HS-5 (cell line): ENCODE measurements at regions not wholly inside any gene's neighbourhood (a gene's known extent, or its start where the extent isn't known, plus 50 kb on each side); places are given as distances from the start of the nearest gene placed in this dataset.
"Not testable (repeated sequence)": the region's sequence is repeated elsewhere in the genome, so short reads cannot be mapped to it uniquely, and the experiment has no call there.

Experiments used
- DNase-seq: peaks from one replicate; pipeline ENCODE4 v3.0.0-alpha.2; 2012; ENCODE audit warnings: low read depth

DNA sequence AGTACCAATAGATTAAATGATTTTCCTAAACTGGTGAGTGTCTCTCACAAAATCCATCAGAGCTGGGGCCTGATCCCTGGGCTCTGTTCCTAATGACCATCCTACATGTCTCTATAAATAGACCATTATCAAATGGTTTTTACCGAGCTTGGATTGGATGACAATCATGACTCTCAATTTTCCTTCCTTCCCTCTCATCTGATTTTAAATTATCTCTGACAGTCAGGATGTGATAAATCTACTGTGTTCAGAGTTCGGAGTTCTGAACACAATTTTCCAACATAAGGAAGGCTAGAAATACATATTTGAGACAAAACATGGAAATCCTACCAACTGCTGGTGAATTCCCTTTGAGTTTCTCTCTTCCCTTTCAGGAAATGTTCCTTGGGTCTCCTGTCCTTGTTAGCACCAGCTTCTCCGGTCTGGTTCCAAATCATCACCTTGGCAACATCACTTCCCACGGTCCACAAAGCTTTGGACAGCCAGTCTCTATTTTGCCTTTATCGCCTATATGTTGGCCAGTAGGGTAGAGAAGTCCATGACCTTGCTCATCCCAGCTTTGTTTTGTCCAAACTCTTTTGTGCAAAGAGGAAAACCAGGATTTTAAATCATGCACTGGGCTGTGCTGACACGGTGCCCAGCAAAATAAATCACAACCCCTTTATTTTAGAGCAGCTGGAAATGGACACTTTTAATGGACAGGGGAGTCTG lies 139.6 kb upstream of the ITGA6 start:
- no peak for DNase-seq

DNA sequence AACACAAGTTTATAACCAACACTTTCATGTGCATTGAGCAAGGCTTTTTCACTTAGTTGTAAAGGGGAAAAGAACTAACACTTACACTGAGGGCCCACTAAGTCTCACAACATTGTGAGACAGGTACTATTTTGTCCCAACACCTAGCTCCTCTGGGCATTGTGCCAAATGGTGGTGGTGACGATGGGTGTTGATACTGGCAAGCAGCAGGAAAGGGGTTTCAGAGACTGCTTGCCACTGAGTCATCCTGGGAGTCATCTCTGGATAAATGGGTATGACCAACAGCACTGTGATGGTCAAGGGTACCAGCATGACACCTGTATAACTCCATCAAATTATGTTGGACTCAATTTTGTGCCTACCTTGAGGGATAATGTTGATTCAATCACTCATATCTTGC lies 138.8 kb upstream of the ITGA6 start:
- no peak for DNase-seq

DNA sequence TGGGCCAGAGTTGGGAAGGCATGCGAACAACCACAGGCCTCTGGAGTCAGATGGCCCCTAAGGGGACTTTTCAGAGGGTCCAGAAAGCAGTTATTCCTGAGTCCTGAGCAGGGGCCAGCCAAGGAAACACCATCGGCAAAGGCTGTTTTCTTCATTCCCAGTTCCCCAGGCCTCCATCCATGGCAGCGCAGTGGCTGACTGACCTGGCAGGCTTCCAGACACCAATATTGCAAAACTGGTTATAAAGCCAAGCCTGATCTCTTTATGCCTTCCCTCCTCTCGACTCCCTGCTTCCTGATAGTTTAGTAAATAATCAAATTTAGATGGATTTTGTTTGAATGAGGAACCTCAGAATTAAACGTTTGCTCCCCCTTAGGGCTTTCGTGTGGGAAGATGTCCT lies 133.4 kb upstream of the ITGA6 start:
- DNase-seq: no peak

DNA sequence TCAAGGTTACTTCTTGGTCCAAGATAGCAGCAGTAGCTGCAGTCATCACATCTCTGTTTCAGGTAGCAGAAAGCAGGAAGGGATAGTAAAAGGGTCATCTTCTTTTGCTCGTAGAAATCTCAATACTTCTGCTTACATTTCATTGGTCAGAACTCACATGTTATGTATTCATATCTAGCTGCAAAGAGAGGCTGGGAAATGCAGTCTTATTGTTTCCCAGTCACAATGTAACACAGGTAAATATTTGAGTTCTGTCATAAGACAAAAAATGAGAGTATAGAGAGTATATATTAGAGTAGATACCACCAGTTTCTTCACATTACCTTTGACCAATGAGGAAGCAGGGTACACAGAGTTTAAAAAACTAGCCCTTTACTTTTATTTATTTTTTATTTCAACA lies 132.4 kb upstream of the ITGA6 start:
- DNase-seq: no peak

DNA sequence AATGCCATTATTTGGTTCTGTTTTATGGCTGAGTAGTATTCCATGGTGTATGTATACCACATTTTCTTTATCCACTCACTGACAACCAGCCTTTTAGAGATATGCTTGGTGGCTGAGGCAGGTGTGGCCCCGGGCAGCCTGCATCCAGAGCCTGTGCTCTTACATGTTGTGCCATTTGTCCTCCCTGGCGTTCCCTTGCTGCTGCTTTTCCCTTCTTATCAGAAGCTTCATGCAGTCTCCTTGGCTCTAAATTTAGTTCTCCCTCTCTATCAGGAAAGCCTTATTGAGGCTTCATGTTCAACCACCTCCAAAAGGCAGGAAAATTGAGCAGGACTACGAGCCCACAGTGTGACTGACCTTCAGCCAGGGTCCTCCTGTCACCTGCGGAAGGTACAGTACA lies 131.7 kb upstream of the ITGA6 start:
- no peak for DNase-seq

DNA sequence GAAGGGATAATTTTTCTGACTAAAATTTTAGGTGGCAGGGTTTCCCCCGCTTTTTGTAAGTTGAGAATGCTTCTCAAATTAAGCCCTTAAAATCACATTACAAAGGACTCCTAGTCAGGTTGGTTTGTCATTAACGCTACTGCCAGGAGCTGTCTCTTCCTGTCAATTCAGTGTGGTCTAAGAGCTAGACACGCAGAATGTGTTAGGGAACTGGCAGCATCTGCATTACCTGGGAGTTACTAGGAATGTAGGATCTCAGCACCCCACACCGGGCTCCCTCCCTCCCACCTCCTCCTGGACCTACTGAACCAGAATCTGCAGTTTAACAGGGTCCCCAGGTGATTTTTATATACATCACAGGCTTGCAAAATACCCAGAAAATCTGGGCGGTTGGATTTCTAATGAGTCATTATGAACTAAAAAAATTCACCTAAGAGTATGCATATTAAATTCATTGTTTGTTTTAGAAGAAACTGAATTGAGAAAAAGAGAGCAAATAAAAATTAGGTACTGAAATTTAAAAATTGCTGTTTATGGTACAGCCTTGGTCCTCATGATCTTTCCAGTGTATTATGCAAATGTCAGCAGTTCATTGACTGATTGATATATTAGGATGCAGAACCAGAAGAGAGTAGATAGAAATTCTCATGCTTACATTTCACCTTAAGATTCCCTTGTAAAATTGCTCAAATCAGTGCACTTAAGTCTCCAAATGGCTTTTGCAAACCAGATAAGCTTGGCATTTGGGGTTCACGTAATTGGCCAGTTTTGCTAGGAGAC lies 130.9 kb upstream of the ITGA6 start:
- DNase-seq: no peak

DNA sequence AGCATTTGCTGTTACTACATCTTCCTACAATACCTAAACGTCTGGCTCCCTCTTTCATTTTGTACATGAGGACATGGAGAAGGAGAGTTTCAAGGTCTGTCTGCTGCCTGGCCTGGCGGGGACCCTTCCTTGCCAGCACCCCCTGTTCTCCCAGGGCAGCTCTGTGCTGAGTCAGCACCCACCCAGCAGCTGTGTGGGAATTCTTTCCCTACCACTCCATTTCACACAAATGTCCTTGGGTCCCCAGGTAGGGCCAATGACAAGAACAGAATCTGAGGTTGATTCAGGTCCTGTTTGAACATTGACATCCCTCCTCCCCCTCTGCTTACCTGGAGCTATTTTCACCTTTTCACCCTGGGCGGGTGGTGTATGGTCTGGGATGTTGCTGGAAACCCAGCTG lies 129.9 kb upstream of the ITGA6 start:
- no peak for DNase-seq

DNA sequence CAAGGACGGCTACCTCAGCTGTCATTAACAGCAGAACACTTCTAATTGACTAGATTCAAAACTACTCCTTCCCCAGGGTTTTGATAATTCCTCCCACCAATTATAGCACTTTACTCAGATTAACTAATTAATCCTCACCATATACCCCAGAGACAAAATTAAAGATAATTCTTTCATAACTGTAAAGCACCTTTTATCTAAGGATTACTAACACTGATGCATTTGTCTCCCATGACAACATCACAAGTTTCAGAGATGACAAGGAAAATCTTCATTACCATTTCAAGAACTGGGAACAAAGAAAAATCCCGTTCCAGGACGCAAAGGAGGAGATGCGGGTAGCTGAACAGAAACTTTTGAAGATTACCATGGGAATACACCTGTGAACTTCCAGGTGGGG lies 129.4 kb upstream of the ITGA6 start:
- no peak for DNase-seq

DNA sequence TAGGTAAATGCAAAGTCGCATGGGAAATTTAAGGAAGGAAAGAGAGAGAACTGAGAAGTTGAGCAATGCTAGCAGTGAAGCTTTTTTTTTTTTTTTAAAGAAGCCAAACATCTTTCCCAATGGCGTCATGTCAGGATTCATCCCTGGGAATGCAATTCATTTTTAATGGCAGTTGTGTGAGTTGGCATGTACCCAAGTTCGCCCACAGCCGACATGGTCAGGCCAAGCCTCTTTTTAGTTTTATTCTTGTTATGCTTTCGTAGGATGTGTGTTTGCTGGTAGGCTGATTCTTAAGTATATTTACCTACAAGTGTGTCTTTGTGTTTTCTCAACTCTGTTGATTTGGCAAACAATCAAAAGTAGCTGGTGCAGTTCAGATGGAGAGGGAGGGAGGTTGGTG lies 127.6 kb upstream of the ITGA6 start:
- no peak for DNase-seq

DNA sequence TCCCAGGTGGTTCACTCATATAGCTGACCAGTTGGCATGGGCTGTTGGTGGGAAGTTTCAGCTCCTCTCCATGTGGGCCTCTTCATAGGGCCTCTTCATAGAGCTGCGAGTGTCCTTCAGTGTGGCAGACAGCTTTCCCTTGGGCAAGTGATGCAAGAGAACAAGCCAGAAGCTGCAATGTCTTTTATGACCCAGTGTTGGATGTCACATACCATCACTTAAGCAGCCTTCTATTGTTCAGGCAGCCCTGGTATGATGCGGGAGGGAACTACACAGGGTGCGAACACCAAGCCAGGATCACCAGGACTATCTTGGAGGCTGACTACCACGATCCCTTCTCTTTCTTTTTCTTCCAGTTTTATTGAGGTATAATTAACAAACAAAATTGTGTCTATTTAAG lies 126.5 kb upstream of the ITGA6 start:
- no peak for DNase-seq

DNA sequence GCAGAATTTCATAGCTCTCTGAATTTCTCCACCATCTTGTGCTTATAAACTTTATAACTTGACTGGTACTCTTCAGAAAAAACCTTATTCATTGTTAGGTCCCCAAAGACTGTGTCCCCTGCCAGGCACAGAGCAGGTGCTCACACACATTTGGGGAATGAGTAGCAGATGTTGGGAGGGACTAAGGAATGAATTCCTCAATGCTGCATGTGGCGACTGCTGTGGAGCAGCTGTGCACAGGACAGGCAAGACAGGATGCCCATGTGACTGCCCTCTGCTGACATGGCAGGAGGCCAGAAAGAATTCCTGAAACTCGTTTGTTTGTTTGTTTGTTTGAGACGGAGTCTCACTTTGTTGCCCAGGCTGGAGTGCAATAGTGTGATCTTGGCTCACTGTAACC lies 122.3 kb upstream of the ITGA6 start:
- DNase-seq: no peak

DNA sequence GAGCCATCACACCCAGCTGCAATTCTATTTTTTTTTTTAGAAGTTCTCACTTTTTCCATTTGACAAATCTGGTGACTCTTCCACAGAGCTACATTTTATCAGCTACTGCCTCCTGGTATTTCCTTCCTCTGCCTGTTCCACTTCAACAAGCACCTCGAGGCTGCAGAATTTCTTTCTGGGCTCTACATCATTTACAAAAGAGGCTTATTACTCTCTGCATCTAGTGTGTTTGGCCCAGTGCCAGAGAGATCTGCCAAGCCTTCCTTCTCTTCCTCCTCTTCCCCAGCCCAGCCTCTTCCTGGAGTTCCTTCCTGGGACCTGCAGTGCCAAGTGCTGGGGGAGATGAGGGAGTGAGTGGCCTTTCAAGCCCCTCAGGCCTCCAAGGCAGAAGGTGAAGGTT lies 119.6 kb upstream of the ITGA6 start:
- DNase-seq: no peak

DNA sequence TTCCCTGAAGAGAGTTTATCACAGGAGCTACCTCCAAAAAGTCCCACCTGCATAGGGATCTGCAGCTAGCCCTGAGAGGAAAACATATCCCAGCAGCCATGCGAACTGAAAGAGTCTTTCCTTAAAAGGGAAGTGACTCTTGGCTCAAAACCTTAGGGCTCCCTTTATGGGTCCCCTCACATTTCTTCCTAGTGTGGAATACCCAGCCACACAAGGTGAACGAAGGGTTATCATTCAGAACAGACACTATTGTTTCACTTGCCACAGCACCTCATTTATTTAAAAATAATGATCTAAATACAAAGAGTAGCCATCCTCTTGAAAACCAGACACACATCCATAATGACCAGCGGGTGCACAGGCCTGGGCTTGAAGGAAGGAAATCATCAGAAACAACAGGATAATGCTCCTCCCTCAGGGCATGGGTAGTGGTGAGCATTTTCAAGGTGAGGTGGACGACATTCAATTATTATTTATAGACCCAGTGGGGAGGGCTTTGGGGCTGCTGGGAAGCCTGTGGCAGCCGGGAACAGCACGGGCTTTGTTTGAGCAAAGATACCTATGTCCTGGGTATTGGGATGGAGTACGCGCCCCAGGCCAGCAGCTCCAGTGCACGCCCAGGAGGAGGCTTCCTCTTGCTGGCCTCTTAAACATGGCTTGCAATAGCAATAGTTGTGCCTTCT lies 119.0 kb upstream of the ITGA6 start:
- DNase-seq: no peak

DNA sequence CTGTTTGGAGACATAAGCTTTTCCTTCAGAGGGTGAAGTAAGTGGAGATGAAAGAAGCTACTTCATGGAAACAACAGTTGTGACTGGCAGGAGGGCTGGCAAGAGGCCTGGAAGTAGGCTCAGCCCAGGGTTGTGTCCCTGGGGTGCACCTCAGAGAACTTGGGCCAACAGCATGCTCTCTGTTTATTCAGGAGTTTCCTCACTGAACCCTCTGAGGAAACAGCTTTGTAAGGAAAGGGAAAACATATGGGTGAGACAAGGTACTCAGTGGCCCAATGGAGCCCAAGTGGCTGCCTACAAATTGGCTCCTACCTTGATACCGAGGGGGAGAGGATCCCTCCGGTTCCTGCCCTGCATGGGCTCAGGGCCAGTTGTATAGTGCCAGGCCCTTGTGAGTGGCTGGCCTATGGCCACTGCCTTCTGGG lies 115.5 kb upstream of the ITGA6 start:
- DNase-seq: no peak

DNA sequence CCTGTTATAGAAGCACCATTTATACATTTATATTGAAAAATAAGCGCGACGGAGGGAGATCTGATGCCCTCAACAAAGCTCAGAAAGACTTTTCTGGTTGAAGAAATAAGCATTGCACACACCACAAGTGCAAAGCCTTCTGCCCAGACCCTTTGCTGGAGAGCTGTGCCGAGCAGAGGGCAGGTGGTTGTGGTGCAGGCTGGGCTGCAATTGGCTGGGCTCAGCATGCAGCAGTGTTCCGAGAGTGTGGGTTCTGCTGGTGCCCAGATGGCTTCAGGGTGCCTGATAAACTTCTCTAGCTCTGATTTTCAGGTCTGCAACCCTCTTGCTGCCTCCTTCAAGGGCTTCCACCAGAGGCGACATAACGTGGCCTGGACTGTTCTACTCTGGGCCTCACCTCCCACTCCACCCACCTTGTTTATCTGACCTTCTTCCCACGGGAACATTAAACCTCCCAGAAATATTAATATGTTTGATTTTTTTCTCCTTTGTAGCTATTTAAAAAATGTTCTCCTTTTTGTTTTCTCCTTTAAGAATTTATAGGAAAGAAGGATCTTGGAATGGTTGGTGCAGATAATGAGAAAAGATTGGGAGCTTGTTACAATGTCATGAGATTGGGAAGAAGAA lies 113.6 kb upstream of the ITGA6 start:
- no peak for DNase-seq

DNA sequence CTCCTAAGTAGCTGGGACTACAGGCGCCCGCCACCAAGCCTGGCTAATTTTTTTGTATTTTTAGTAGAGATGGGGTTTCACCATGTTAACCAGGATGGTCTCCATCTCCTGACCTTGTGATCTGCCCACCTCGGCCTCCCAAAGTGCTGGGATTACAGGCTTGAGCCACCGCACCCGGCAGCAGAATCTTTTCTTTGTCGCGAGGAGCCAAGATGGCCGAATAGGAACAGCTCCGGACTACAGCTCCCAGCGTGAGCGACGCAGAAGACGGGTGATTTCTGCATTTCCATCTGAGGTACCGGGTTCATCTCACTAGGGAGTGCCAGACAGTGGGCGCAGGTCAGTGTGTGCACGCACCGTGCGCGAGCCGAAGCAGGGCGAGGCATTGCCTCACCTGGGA lies 112.3 kb upstream of the ITGA6 start:
- not testable (repeated sequence) for DNase-seq

DNA sequence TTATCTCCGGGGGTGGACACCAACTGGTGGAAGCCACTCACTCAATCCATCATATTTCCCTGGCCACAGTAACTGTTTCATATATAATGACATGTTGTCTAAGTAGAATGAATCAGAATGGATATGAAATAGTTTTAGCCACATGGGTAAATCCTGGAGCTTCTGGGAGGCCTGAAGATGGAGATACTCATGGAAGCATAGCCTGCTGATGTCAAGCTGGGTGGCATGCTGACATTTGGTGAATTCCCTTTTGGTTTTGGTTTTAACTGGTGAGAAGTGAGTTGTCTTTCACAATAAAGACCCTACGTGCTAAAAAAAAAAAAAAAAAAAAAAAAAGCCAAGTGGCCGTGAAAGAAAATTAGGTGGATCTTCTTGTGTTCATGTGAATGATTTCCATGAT lies 105.3 kb upstream of the ITGA6 start:
- no peak for DNase-seq

DNA sequence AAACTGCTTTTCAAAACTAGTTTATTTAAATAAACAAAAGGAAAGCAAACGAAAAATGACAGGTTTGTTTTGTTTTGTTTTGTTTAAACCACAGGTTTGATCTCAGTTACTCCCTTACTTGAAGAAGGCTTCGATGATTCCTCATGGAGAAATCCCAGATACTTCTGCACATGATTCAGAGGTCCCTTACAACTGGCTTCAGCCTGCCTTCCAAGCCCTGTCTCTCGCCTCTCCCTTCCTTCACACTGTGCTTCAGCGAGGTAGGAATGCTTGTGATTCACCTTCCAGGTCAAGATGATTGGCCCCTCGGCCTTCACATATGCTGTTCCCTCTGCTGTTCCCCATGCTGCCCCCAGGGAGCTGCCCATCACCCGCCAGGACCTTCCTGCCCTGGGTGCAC lies 104.1 kb upstream of the ITGA6 start:
- DNase-seq: no peak

DNA sequence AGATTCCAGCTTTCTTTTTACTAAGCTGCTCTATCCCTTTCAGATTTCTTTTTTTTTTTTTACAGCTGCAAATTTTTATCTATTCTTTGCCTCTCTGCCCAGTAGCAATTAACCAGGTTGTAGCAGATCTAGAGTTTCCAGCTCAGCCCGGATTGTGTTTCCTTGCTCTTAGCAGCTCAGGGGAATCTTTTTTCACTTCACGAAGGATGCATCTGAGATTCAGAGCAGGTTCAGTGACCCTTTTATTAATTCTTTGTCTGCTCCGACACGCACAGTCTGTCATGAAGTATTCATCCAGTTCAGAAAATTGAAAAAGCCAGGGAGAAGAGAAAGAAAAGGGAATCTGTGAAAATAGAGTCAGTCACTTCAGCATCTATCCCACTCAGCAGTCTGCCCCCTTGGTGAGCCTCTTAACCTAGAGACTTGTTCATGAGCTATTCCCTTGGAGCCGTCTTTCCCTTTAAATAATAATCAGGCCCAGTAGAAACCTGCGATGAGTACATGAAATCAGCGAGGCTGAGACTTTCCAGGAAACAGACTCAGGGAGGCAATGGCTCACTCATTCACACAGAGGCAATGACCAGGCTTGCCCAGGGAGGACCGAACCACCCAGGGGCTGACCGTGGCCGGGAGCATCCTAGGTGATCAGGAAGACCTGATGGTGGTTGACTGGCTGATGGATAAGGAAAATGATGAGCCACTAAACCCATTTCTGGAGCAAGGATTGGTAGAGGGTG lies 103.4 kb upstream of the ITGA6 start:
- no peak for DNase-seq

DNA sequence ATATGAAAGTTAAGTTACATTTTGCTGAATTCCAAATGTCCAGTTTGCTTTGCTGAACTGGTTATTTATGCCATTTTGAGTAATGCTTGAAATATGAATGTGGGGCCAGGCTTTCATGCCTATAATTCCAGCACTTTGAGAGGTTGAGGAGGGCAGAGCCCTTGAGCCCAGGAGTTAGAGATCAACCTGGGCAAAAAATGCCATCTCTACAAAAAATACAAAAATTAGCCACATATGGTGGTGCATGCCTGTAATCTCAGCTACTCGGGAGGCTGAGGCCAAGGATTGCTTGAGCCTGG lies 101.2 kb upstream of the ITGA6 start:
- DNase-seq: no peak

DNA sequence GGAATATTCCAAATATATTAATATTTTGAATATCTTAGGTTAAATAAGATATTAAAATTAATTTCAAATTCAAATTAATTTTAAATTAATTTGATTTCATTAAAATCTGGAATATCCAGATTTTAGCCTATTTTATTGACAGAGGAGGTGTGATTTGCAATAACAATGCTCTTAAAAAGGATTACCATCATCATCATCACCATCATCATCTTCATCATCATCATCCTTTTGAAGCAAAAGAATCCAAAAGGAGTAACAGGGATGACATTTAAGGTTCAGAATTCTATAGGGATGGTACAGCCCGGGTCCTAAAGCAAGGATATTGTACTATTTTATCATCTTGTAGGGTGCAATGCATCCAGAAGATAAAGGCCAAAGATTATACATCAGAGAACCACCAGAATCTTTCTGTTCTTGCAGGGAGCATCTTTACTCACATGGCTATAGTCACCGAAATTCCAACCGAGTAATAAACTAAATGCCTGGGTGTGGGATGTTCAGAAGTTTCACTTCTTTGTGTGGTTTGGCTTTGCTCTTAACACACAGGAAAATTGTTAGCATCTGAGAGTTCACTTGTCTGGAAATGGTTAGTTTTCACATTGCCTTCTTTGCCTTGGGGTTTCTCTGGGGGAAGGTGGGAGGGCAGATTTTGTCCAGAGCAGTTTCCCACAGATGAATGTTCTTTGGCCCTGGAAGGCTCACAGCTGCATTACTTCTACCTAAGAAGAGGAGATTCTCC lies 99.1 kb upstream of the ITGA6 start:
- no peak for DNase-seq

DNA sequence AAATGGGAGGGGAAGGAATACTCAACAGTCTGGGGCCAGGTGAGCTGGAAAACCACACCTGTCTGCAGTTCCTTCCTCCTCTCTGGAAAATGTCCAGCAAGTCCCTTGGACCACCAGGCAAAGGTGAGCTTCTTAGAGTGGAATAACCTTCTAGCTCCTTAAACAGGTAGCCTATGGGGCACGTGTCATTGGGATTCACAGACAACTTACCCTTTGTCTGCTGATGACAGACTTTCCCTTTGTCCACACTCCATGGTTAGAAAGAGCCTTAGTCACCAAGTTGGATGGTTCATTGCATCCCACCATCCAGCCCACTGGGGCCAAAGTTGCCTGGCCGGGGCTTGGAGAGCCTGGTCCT lies 98.0 kb upstream of the ITGA6 start:
- no peak for DNase-seq
